ENCODE measurements at regions not wholly inside any gene's neighbourhood (a gene's known extent, or its start where the extent isn't known, plus 50 kb on each side); places are given as distances from the start of the nearest gene placed in this dataset.

- DNase-seq, result peak; percentile 54
- H3K36me3 ChIP-seq, result no peaks in the 10 kb centered on the region
- no peaks in the 10 kb centered on the region for H3K4me1 ChIP-seq
- TF ChIP-seq POLR2A (IDR thresholded peaks at IDR 0.05) (no peak), CTCF (IDR thresholded peaks at IDR 0.05 in 8 of 11, conservative IDR thresholded peaks at IDR 0.05 in 3 of 11) (no peak), POLR2AphosphoS5 (IDR thresholded peaks at IDR 0.05) (no peak)
- no peaks in the 10 kb centered on the region for H3K9me3 ChIP-seq
- H3K27me3 ChIP-seq (replicated peaks in 1 of 7), result peaks cover 0 to 72% (median 0%) of the 10 kb centered on the region in 7 donors
- intact Hi-C loops (cut with DNase I; ENCODE audit: low total_unique reads), result no loop called here
- WGBS, 5 donors, result 76 to 100% (median 82%) methylated on average over 2 of the region's 2 CpGs
- H3K4me3 ChIP-seq, result no peak overlapping the region
- no peak overlapping the region for H3K27ac ChIP-seq
These were observed 102.1 kb upstream of the PRR20G start for GRCh38 chr3:127389913-127390312.

GRCh38 chr3:127389420-127389819 lies 101.6 kb upstream of the PRR20G start:
- no peaks in the 10 kb centered on the region for H3K36me3 ChIP-seq
- no peak overlapping the region for H3K27ac ChIP-seq
- peaks cover 0 to 73% (median 0%) of the 10 kb centered on the region in 7 donors for H3K27me3 ChIP-seq (replicated peaks in 1 of 7)
- no peaks in the 10 kb centered on the region for H3K9me3 ChIP-seq
- no peak overlapping the region for H3K4me3 ChIP-seq
- peak; percentile 15 for DNase-seq
- no peaks in the 10 kb centered on the region for H3K4me1 ChIP-seq
- 69 to 78% (median 71%) methylated on average over 10 of the region's 10 CpGs for WGBS, 5 donors
- TF ChIP-seq CTCF (IDR thresholded peaks at IDR 0.05 in 8 of 11, conservative IDR thresholded peaks at IDR 0.05 in 3 of 11), result no peak
- TF ChIP-seq POLR2A (IDR thresholded peaks at IDR 0.05), result no peak
- TF ChIP-seq POLR2AphosphoS5 (IDR thresholded peaks at IDR 0.05), result no peak
- intact Hi-C loops (cut with DNase I; ENCODE audit: low total_unique reads), result no loop called here

- intact Hi-C loops (cut with DNase I; ENCODE audit: low total_unique reads), result no loop called here
- whole genome bisulfite sequencing, 5 donors, result 63 to 77% (median 71%) methylated on average over 9 of the region's 9 CpGs
- no peak for TF ChIP-seq POLR2A (IDR thresholded peaks at IDR 0.05)
- TF ChIP-seq CTCF (IDR thresholded peaks at IDR 0.05 in 8 of 11, conservative IDR thresholded peaks at IDR 0.05 in 3 of 11), result no peak
- no peak for TF ChIP-seq POLR2AphosphoS5 (IDR thresholded peaks at IDR 0.05)
- H3K27ac ChIP-seq, result no peak overlapping the region
- no peak overlapping the region for H3K4me3 ChIP-seq
- no peaks in the 10 kb centered on the region for H3K36me3 ChIP-seq
- H3K4me1 ChIP-seq, result no peaks in the 10 kb centered on the region
- H3K27me3 ChIP-seq (replicated peaks in 1 of 7), result peaks cover 0 to 65% (median 0%) of the 10 kb centered on the region in 7 donors
- H3K9me3 ChIP-seq, result no peaks in the 10 kb centered on the region
- DNase-seq, result peak; percentile 42
These were observed 100.6 kb upstream of the PRR20G start for GRCh38 chr3:127388427-127388826.

GRCh38 chr3:127387556-127388153 lies 99.8 kb upstream of the PRR20G start:
- TF ChIP-seq CTCF (IDR thresholded peaks at IDR 0.05 in 8 of 11, conservative IDR thresholded peaks at IDR 0.05 in 3 of 11), result no peak
- TF ChIP-seq POLR2AphosphoS5 (IDR thresholded peaks at IDR 0.05), result no peak
- no peak for TF ChIP-seq POLR2A (IDR thresholded peaks at IDR 0.05)
- H3K9me3 ChIP-seq, result no peaks in the 10 kb centered on the region
- H3K27ac ChIP-seq, result no peak overlapping the region
- intact Hi-C loops (cut with DNase I; ENCODE audit: low total_unique reads), result no loop called here
- H3K4me3 ChIP-seq, result no peak overlapping the region
- H3K4me1 ChIP-seq, result no peaks in the 10 kb centered on the region
- DNase-seq, result peak; percentile 46
- H3K36me3 ChIP-seq, result no peaks in the 10 kb centered on the region
- 77 to 88% (median 79%) methylated on average over 8 of the region's 8 CpGs for WGBS, 5 donors
- peaks cover 0 to 62% (median 0%) of the 10 kb centered on the region in 7 donors for H3K27me3 ChIP-seq (replicated peaks in 1 of 7)
